SK-N-SH treated with all-trans-retinoic acid at 6 μM for 48 hours (cell line): ENCODE measurements at regions not wholly inside any gene's neighbourhood (a gene's known extent, or its start where the extent isn't known, plus 50 kb on each side); places are given as distances from the start of the nearest gene placed in this dataset.

Source experiments
- ATAC-seq: fragments of 200-7000 bp; cut with Tn5 transposase; 3 replicates; pipeline ENCODE4 v1.9.1; 2020; ENCODE audit warnings: mild to moderate bottlenecking, moderate library complexity
- ARNTL ChIP-seq: fragments of 450-650 bp; formaldehyde crosslinking; IDR thresholded peaks from 2 replicates; pipeline ENCODE4 v1.5.0; 2020; ENCODE audit warnings: low read depth, mild to moderate bottlenecking, moderate library complexity, borderline replicate concordance
- BACH2 ChIP-seq: fragments of 250-450 bp; sonication (Bioruptor Pico); IDR thresholded peaks from 2 replicates; pipeline ENCODE4 v1.9.0; 2021; ENCODE audit warnings: mild to moderate bottlenecking, borderline replicate concordance
- CSDC2 ChIP-seq: fragments of 250-450 bp; sonication (Bioruptor Pico); IDR thresholded peaks from 2 replicates; pipeline ENCODE4 v1.5.0; 2020; ENCODE audit warnings: mild to moderate bottlenecking, moderate library complexity
- ESRRG ChIP-seq: fragments of 250-450 bp; sonication (Bioruptor Pico); IDR thresholded peaks from 2 replicates; pipeline ENCODE4 v1.6.1; 2021; ENCODE audit warnings: mild to moderate bottlenecking
- GLIS3 ChIP-seq: fragments of 250-450 bp; sonication (Bioruptor Pico); IDR thresholded peaks from 2 replicates; pipeline ENCODE4 v1.5.0; 2020; ENCODE audit warnings: mild to moderate bottlenecking, moderate library complexity
- ISL1 ChIP-seq: fragments of 250-450 bp; sonication (Bioruptor Pico); IDR thresholded peaks from 2 replicates; pipeline ENCODE4 v2.1.2; 2022; ENCODE audit warnings: mild to moderate bottlenecking, moderate library complexity
- PPARA ChIP-seq: fragments of 250-450 bp; sonication (Bioruptor Pico); IDR thresholded peaks from 2 replicates; pipeline ENCODE4 v1.5.0; 2020; ENCODE audit warnings: mild to moderate bottlenecking, borderline replicate concordance
- SNAI2 ChIP-seq: fragments of 250-450 bp; sonication (Bioruptor Pico); IDR thresholded peaks from 2 replicates; pipeline ENCODE4 v1.5.0; 2020; ENCODE audit warnings: mild to moderate bottlenecking, moderate library complexity
- TCF4 ChIP-seq: fragments of 250-450 bp; sonication (Bioruptor Pico); IDR thresholded peaks from 2 replicates; pipeline ENCODE4 v1.8.0; 2021; ENCODE audit warnings: mild to moderate bottlenecking, moderate library complexity, borderline replicate concordance
- ZC3H10 ChIP-seq: fragments of 250-450 bp; sonication (Bioruptor Pico); IDR thresholded peaks from 2 replicates; pipeline ENCODE4 v1.5.1; 2021; ENCODE audit warnings: mild to moderate bottlenecking, moderate library complexity
- ZFP3 ChIP-seq: fragments of 250-450 bp; sonication (Bioruptor Pico); IDR thresholded peaks from 2 replicates; pipeline ENCODE4 v1.5.0; 2020; ENCODE audit warnings: mild to moderate bottlenecking, moderate library complexity
- ZNF70 ChIP-seq: fragments of 450-650 bp; formaldehyde crosslinking; IDR thresholded peaks from 2 replicates; pipeline ENCODE4 v1.5.0; 2020; ENCODE audit warnings: mild to moderate bottlenecking, moderate library complexity
- ZNF8 ChIP-seq: fragments of 450-650 bp; formaldehyde crosslinking; IDR thresholded peaks from 2 replicates; pipeline ENCODE4 v1.5.0; 2020; ENCODE audit warnings: mild to moderate bottlenecking, moderate library complexity
- TF ChIP-seq, protein P1 (sequence below): fragments of 250-450 bp; sonication (Bioruptor Pico); IDR thresholded peaks from 2 replicates; pipeline ENCODE4 v1.5.0; 2020; ENCODE audit warnings: mild to moderate bottlenecking, moderate library complexity
- TF ChIP-seq, protein P2 (sequence below): fragments of 250-450 bp; sonication (Bioruptor Pico); IDR thresholded peaks from 2 replicates; pipeline ENCODE4 v1.5.1; 2020; ENCODE audit warnings: low read depth, mild to moderate bottlenecking, moderate library complexity
- TF ChIP-seq, protein P3 (sequence below): fragments of 250-450 bp; sonication (Bioruptor Pico); IDR thresholded peaks from 2 replicates; pipeline ENCODE4 v1.8.0; 2021; ENCODE audit warnings: low read depth, mild to moderate bottlenecking, moderate library complexity, borderline replicate concordance
- TF ChIP-seq, protein P4 (sequence below): fragments of 250-450 bp; sonication (Bioruptor Pico); IDR thresholded peaks from 2 replicates; pipeline ENCODE4 v1.8.0; 2020; ENCODE audit warnings: mild to moderate bottlenecking, moderate library complexity, borderline replicate concordance

DNA sequence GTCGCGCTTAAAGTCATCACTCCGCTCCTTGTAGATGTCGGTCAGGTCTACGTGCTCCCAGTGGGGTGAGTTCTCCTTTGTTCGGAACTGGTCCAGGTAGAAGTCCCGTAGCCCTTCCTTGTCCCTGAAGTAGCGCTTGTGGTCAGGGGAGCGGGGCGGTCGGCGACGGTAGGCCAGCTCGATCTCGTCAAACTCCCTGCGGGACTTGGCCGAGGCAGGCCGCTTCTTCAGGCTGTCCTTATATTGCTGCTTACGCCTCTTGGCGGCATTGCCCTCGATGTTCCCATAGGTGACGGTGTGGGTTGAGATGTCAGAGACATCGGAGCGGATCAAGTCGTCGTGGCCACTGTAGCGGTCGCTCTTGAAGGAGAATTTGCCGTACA lies 367.2 kb downstream of the EMP1 start:
- TF ChIP-seq ZNF70 (CRISPR knock-in tag), result no peak
- TF ChIP-seq ARNTL, result no peak
- no peak for TF ChIP-seq GLIS3 (CRISPR knock-in tag)
- TF ChIP-seq, protein P1, sequence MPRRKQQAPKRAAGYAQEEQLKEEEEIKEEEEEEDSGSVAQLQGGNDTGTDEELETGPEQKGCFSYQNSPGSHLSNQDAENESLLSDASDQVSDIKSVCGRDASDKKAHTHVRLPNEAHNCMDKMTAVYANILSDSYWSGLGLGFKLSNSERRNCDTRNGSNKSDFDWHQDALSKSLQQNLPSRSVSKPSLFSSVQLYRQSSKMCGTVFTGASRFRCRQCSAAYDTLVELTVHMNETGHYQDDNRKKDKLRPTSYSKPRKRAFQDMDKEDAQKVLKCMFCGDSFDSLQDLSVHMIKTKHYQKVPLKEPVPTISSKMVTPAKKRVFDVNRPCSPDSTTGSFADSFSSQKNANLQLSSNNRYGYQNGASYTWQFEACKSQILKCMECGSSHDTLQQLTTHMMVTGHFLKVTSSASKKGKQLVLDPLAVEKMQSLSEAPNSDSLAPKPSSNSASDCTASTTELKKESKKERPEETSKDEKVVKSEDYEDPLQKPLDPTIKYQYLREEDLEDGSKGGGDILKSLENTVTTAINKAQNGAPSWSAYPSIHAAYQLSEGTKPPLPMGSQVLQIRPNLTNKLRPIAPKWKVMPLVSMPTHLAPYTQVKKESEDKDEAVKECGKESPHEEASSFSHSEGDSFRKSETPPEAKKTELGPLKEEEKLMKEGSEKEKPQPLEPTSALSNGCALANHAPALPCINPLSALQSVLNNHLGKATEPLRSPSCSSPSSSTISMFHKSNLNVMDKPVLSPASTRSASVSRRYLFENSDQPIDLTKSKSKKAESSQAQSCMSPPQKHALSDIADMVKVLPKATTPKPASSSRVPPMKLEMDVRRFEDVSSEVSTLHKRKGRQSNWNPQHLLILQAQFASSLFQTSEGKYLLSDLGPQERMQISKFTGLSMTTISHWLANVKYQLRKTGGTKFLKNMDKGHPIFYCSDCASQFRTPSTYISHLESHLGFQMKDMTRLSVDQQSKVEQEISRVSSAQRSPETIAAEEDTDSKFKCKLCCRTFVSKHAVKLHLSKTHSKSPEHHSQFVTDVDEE (CRISPR knock-in tag), result no peak
- no peak for TF ChIP-seq SNAI2 (CRISPR knock-in tag)
- TF ChIP-seq PPARA, result no peak
- no peak for TF ChIP-seq ESRRG
- no peak for ATAC-seq

DNA sequence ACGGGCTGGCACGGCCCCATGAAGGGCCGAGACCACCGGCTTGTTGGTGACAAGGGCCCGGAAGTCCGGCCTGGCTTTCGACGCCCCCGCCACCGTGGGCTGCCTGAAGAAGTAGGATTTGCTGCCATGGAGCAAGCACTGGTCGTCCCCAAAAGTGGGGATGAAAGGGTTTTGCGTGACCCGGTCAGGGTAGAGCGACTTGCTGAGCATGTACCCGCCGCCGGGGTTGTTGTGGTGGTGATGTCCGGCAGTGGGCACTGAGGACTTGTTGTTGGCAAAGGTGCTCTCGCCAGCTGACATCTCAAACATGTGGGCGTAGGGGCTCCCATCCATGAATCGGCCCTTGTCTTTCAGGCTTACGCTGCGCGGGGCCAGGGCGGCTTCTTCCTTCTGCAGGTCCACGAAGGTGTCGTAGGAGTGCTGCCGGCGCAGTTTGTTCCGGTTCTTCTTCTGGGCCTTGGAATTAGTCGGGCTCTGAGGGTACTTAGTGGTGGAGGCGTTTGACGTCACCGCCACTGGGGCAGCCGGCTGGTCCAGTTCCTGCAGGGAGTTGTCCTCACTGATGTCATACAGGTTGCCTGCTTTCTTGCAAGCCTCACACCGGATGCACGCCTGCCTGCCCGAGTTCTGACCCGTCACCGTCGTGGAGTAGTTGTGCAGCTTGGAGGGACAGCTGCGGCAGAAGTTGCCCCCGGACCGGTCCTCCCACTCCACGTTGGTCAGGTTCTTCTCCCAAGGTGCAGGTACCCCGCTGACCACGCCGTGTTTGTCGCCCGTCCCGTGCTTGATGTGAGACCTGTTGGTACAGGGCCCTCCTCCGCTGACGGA lies 366.6 kb downstream of the EMP1 start:
- no peak for ATAC-seq
- TF ChIP-seq, protein P2, sequence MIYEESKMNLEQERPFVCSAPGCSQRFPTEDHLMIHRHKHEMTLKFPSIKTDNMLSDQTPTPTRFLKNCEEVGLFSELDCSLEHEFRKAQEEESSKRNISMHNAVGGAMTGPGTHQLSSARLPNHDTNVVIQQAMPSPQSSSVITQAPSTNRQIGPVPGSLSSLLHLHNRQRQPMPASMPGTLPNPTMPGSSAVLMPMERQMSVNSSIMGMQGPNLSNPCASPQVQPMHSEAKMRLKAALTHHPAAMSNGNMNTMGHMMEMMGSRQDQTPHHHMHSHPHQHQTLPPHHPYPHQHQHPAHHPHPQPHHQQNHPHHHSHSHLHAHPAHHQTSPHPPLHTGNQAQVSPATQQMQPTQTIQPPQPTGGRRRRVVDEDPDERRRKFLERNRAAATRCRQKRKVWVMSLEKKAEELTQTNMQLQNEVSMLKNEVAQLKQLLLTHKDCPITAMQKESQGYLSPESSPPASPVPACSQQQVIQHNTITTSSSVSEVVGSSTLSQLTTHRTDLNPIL (CRISPR knock-in tag), result no peak
- TF ChIP-seq ESRRG (no peak), ISL1 (CRISPR knock-in tag) (no peak), ZNF70 (CRISPR knock-in tag) (no peak), ZFP3 (CRISPR knock-in tag) (no peak), PPARA (no peak), CSDC2 (CRISPR knock-in tag) (no peak), TCF4 (no peak), SNAI2 (CRISPR knock-in tag) (no peak), ARNTL (no peak)
- TF ChIP-seq, protein P1 (CRISPR knock-in tag), result no peak
- TF ChIP-seq, protein P3, sequence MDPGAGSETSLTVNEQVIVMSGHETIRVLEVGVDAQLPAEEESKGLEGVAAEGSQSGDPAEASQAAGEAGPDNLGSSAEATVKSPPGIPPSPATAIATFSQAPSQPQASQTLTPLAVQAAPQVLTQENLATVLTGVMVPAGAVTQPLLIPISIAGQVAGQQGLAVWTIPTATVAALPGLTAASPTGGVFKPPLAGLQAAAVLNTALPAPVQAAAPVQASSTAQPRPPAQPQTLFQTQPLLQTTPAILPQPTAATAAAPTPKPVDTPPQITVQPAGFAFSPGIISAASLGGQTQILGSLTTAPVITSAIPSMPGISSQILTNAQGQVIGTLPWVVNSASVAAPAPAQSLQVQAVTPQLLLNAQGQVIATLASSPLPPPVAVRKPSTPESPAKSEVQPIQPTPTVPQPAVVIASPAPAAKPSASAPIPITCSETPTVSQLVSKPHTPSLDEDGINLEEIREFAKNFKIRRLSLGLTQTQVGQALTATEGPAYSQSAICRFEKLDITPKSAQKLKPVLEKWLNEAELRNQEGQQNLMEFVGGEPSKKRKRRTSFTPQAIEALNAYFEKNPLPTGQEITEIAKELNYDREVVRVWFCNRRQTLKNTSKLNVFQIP (CRISPR knock-in tag), result no peak
- TF ChIP-seq, all 23 proteins: peak for 0

DNA sequence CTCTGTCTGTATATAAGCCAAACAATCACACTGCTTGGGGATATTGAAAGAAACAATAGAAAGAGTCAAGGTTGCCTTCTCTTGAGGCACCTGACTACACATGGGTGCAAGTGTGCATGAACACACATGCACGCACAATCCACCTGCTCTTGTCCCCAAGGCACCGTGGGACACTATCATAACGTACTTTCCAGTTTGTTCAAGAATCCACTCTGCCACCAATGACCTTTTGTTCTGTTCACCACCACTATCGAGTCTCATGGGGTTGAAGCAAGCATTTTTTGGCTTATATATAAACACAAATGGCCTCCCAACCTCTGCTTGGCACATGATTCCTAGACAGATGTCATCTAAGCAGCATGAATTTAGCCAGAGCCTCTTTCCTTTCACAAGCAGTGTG lies 365.4 kb downstream of the EMP1 start:
- TF ChIP-seq, protein P3 (CRISPR knock-in tag), result no peak
- no peak for TF ChIP-seq ISL1 (CRISPR knock-in tag)
- no peak for TF ChIP-seq ESRRG
- no peak for TF ChIP-seq TCF4
- TF ChIP-seq, protein P2 (CRISPR knock-in tag), result no peak
- TF ChIP-seq BACH2 (CRISPR knock-in tag), result no peak
- TF ChIP-seq SNAI2 (CRISPR knock-in tag), result no peak
- TF ChIP-seq, protein P4, sequence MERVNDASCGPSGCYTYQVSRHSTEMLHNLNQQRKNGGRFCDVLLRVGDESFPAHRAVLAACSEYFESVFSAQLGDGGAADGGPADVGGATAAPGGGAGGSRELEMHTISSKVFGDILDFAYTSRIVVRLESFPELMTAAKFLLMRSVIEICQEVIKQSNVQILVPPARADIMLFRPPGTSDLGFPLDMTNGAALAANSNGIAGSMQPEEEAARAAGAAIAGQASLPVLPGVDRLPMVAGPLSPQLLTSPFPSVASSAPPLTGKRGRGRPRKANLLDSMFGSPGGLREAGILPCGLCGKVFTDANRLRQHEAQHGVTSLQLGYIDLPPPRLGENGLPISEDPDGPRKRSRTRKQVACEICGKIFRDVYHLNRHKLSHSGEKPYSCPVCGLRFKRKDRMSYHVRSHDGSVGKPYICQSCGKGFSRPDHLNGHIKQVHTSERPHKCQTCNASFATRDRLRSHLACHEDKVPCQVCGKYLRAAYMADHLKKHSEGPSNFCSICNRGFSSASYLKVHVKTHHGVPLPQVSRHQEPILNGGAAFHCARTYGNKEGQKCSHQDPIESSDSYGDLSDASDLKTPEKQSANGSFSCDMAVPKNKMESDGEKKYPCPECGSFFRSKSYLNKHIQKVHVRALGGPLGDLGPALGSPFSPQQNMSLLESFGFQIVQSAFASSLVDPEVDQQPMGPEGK (CRISPR knock-in tag), result no peak
- no peak for TF ChIP-seq ZNF8 (CRISPR knock-in tag)
- TF ChIP-seq ZC3H10 (CRISPR knock-in tag), result no peak
- TF ChIP-seq ZNF70 (CRISPR knock-in tag), result no peak
- no peak for TF ChIP-seq CSDC2 (CRISPR knock-in tag)
- no peak for ATAC-seq
